ENCODE measurements at regions not wholly inside any gene's neighbourhood (a gene's known extent, or its start where the extent isn't known, plus 50 kb on each side); places are given as distances from the start of the nearest gene placed in this dataset.

- TF ChIP-seq EP300 (IDR thresholded peaks at IDR 0.05) = no peak
- TF ChIP-seq, protein P1, sequence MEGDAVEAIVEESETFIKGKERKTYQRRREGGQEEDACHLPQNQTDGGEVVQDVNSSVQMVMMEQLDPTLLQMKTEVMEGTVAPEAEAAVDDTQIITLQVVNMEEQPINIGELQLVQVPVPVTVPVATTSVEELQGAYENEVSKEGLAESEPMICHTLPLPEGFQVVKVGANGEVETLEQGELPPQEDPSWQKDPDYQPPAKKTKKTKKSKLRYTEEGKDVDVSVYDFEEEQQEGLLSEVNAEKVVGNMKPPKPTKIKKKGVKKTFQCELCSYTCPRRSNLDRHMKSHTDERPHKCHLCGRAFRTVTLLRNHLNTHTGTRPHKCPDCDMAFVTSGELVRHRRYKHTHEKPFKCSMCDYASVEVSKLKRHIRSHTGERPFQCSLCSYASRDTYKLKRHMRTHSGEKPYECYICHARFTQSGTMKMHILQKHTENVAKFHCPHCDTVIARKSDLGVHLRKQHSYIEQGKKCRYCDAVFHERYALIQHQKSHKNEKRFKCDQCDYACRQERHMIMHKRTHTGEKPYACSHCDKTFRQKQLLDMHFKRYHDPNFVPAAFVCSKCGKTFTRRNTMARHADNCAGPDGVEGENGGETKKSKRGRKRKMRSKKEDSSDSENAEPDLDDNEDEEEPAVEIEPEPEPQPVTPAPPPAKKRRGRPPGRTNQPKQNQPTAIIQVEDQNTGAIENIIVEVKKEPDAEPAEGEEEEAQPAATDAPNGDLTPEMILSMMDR (IDR thresholded peaks at IDR 0.05) = no peak
- TF ChIP-seq POLR2A (IDR thresholded peaks at IDR 0.05) = no peak
Measured at GRCh38 chr12:73330584-73331351, 1058.6 kb downstream of the TRHDE start.
